ENCODE measurements at regions not wholly inside any gene's neighbourhood (a gene's known extent, or its start where the extent isn't known, plus 50 kb on each side); places are given as distances from the start of the nearest gene placed in this dataset.

DNA sequence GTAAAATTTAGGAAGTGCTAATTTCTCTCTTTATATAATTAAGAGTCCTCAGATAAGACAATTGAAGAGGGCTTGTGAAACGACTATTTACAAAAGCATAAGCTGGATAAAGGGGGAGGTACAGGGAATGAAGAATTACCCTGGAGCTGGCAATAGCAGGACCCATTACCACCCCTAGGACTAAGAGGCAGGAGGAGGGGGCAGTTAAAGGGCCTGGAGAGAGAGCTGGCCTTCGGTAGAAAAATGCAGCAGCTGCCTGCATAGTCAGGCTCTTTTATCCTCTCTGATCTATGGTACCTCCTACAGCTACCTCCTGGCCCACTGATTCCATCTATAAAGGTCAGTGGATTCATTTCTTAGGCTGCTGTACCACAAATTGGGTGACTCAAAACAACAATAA lies 57.7 kb upstream of the TRPC3 start:
- TF ChIP-seq CTCF (IDR thresholded peaks at IDR 0.05) = no peak
- no peak for TF ChIP-seq ZFX (IDR thresholded peaks at IDR 0.05; ENCODE audit: borderline replicate concordance)
- H3K27ac ChIP-seq = no peak overlapping the region

- no peak for TF ChIP-seq ZFX (IDR thresholded peaks at IDR 0.05; ENCODE audit: borderline replicate concordance)
- no peak for TF ChIP-seq CTCF (IDR thresholded peaks at IDR 0.05)
- no peak overlapping the region for H3K27ac ChIP-seq
These were observed 55.2 kb upstream of the TRPC3 start for GRCh38 chr4:122007016-122007415.

DNA sequence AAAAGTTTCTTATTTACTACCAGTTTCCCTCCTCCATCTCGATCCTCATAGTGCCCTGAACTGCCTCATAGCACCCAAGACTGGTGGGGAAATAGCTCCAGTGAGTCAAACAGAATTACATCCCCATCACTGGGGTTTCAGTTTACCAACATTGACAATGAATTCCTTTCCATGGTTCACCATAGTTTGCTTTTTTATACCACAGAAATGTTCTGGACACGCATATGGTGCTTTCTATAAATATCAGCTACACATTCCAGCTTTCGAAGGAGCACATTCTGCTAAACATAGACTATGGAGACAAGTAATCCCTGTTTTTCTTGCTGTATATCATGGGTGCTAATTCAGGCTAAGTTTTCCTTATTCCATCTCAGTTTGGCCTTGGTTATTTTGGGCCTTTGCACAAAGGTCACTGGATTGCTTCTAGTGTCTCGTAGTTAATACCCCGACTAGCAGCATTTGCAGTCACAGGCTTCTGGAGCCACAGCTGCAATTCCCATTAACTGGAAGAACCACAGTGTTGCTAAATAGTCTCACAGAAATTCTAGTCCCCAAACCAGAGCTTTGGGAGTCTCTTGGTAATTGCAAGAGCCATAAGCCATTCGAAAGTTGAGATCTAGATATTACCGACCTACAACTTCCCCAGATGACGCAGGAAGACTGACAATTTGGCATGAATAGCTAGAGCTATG lies 53.4 kb upstream of the TRPC3 start:
- H3K27ac ChIP-seq = no peak overlapping the region
- TF ChIP-seq CTCF (IDR thresholded peaks at IDR 0.05) (no peak), ZFX (IDR thresholded peaks at IDR 0.05; ENCODE audit: borderline replicate concordance) (no peak)

- peak; percentile 71 for TF ChIP-seq CTCF (IDR thresholded peaks at IDR 0.05)
- TF ChIP-seq ZFX (IDR thresholded peaks at IDR 0.05; ENCODE audit: borderline replicate concordance) = no peak
- H3K27ac ChIP-seq = no peak overlapping the region
These were observed 51.5 kb upstream of the TRPC3 start for GRCh38 chr4:122003335-122003734.
